NCI-H2081 treated with DMSO at 0.1 percent for 48 hours (cell line): ENCODE measurements at regions not wholly inside any gene's neighbourhood (a gene's known extent, or its start where the extent isn't known, plus 50 kb on each side); places are given as distances from the start of the nearest gene placed in this dataset.

ENCODE experiments used
- DNase-seq: peaks from one replicate; lab custom pipeline; 2025; lab: John Stamatoyannopoulos, UW

DNA sequence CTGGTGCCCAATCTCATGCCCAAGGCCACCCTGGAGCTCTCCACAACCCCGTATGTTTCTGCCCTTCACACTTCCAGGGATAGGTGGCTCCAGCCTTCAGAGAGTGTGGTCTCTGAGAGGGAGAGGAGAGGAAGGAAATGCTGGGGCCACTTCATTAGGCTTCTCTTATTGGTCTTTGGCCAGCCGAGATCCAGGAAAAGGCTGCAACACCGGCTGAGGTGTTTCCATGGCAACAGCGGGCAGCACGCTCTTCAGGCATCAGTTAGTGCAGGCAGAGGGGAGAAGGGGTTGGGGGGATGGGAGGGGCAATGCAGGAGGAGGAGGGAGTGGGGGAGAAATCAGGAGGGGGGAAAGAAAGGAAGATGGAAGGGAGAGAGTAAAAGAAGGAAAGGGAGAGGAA is 275.1 kb upstream of the GJB5 start:
- DNase-seq: no peak

DNA sequence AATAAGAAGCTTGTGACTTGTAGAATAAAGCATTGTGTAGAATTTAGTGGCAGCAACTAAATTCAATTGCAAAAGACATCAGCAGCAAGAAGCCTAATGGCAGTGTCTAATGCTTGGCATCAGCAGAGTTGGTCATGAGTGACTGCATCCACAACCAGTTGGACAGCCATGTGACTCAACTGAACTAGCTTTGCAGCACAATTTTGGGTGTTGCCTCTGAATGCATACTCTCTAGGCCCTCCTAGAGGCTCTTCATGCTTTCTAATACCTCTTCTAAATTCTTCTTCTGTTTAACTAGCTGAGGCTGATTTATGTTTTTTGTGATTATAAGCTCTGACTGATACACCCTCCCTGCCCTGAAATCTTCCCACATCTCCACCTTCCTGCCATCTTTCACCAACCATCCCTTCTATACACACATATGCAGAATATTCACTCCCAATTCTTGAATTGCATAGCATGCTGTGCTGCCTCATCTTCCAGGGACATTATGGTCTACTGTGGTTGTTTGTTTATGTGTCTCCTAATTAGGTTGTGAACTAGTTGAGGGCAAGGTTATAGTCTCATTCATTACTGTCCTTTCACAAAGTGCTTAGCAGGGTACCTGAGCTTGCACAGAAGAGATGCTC is 266.7 kb upstream of the GJB5 start:
- no peak for DNase-seq

DNA sequence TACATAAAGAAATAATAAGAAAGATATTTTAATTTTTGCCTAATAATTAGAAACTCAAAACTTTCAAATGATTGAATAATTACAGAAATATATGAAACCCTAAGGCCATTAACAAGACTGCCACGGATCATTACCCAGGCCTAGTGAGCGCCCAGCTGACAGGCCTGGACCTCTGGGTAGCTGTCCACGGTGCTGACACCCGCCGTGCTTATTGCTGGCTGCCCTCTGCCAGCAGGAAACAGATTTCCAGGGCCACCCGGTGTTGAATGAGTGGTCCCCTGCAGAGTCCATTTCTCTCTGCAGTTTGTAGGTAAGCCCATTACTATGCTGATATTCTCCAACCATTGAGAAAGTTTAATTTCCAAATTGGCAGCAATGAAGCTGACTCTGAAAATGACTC is 254.4 kb upstream of the GJB5 start:
- no peak for DNase-seq

DNA sequence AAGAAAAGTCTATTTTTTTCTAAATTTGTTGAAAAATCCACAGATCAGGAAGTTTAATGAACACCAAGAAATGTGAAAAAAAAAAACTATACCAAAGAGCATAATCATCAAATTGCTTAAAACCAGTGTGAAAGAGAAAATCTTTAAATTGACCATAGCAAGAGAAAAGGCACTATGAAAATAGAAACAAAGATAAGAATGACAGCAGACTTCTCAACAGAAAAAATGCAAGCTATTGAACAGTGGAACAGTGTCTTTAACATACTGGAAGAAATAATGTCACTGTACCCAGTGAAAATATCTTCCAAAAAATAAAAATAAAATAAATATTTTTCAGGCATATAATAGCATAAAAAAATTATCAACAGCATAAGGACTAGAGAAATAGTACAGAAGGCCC is 243.0 kb upstream of the GJB5 start:
- DNase-seq: no peak

DNA sequence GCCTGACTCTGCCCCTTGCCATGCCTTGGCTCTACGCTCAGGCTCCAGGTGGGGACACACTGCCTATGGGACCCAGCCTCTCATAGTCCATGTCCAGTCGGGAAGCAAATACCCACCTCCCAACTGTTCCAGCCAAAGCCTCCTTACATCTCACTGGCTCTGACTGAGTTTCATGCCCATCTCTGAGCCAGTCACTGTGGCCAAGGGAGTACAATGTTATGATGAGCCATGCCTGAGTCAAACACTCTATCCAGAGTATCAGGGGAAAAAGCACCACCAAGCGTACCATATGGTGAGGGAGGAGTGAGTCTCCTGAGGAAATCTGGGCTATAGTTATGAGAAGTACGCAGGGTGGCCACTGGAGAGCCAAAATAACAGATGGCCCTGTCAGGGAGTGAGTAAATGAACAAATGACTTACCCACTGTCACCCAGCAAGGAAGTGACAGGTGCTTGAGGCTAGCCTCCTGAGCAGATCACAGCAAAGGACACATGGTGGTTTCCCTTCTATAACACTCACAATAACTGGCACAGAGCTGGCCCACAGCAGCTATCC is 236.6 kb upstream of the GJB5 start:
- no peak for DNase-seq

DNA sequence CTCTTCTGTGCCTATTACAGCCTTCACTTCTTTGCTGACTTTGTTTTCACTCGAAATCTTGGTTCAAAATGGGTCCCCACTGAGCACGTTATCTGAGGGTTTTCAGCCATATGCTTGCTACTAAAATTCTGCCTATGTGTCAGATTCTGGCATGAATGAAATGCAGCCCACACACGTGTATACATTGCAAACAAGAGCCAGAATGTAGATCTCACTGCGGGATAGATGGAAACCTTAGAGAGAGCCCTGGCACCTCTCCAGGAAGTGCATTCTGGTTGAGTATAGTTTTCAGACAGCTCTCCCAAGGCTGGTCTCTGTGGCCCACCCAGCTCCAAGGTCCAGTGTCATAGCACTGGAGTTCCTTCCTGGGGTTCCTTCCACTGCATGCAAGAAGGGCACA is 234.7 kb upstream of the GJB5 start:
- DNase-seq: no peak

DNA sequence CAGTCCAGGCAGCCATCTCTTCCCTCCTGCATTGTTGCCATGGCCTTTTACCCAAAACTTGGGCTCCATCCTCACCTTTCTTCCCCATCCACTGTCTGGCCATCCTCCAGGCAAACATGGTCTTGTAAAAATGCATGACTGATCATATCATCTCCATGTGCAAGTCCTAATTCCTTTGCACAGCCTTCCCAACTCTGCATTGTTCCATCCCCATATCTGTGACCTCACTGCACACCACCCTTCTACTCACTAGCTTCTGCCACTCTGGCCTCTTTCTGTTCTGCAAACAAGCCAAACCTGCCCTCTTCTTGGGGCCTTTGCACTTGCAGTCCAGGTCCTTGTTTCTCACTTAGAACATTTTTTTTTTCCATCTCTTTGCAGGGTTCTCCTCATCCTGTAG is 230.1 kb upstream of the GJB5 start:
- no peak for DNase-seq

DNA sequence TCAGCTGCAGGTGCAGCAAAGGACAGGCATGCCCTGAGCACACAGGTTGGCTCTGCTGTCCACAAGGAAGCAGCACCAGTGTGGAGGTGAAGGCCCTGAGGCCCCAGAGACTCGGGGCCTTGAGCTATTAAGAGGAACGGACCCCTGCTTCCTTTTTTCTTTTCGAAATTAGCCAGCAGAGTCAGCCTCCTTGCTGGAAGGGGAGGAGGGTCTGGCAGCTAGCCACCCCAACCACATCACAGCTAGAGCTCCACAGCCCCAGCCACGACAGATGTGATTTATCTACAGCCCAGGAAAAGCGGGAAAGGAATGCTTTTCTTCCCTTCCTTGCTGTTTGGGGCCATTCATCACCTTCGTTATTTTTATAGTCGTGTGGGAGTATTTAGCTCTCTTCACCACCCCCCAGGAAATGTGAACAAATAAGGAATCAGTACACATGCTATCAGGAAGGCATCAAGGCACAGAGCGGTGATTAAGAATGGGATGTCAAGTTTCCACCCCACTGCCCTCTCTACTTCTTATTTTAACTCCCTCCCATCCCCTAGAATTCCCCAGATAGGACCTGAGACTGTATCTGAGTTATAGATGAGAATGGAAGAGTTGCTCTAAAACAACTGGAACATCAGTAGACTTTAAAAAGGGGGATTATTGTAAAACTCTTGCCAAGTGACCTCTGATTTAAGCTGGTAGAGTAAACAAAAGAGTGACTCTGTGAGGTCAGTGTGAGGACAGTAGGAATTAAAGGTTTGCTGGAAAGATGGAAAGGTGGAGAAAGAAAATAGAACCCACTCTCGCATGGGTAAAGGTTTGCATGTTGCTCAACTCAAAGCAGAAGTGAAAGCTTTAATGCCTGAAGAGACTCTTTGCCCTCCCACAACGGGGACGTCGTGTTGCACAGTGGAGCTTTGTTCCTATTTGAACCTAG is 224.7 kb upstream of the GJB5 start:
- DNase-seq: no peak

DNA sequence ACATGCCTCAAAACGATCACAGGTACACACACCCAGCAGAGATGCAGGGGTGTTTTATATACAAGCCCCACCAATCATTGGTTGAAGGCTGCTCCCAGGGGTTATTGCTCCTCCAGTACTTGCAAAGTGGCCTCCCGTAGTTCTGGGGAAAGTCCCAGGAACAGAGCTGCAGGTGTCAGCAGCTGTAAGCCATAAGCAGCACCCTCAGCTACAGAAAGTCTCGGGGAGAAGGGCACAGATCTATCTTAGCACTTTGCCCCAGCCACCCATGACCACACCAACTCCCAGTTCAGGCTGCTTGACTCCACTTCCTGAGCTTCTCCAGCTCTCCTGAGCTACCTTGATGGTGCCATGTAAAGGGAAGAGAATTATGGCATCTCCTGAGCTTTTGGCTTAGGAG is 222.7 kb upstream of the GJB5 start:
- no peak for DNase-seq

DNA sequence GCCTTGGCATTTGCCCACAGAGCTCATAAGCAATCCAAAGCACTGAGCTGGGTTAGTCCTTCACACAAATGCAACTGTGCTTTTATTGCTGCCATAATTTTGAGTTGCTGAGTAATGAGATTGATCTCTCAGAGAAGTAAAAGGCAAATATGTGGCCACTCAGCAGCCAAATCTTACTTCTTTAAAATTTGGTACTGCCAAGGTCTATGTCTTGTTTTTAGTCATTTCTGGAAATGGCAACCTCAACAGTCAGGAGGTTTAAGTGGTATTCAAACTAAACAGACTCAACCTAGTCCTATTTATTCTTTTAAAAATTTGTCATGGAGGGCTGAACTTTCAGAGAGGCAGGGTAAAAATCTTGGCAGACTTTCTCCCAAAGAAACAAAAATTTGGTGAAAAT is 216.4 kb upstream of the GJB5 start:
- DNase-seq: no peak

DNA sequence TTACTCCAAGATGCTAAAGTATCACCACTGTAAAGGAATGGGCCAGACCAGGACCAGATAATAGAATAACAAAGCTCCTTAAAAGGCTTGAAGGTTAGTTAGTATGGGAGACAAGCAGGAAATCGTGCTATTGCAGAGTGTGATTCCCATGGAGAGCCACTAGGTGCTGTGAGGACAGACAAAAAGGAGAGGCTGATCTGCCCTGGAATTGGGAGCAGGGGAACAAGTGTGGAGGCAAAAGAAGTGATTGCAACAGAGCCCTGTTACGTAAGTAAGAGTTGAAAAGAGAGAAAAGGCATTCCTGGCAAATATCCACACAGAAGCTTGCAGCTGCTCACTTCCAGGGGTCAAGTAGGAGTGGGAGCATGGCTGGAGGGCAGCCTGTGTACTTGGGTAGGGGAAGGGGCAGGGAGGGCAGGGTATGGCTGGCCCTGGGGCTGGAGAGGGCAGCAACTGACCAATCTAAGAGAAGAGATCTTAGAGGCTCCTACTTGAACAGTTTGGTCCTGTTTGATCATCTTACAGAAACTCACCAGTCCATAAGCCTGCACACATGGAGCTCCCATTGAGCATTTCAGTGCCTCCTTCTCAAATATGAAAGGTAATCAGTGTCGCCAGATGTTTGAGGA is 207.7 kb upstream of the GJB5 start:
- DNase-seq: no peak

DNA sequence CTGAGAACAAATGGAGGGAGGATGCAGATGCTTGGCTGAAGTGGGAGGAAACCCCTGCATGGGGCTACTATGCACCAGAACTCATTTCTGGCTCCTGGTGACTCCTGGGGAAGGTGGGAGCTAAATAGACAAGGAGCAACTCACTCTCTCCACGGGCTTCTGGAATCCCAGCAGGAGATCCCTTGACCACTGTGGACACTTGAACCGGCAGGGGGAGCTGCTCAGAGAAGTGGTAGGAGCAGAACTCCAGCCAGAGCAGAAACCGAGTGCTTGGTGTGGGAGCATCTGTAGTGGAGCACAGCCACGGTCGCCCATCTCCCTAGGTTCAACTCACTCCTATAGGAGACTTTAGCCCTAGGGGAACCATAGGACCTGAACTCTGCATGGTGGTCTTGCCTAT is 205.6 kb upstream of the GJB5 start:
- no peak for DNase-seq

DNA sequence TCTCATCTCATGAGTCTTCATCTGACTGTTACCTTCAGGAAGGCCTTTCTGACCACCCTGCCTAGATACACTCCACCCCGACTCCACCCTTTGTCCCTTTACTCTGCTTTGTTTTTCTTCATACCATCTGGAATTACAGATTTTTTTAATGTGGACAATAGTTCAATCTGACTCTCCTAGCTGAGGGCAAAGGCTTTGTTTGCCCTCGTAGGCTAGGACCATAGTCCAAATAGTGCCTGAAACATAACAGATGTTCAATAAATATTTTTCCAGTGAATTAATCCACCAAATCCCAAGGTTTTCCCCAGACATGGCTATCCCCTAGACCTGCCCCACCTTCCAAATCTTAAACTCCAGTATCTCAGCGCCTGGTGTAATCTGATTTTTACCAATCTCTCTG is 176.5 kb upstream of the GJB5 start:
- DNase-seq: no peak

DNA sequence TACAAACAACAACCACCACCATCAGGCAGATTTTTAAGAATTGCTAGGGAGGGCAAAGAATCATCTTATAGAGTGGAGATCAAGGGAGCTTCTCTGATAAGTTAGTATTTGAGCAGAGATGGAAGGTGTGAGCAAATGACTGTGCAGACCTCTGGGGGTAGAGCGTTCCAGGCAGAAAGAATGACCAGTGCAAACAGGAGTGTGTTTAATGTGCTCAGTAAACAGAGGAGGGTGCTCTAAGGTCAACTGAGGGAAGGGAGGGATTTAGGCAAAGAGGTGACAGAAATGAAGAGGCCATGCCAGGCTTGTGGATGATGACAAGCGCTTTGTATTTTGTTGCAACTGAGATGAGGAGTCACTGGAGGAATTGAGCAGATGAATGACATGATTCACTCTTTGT is 172.5 kb upstream of the GJB5 start:
- no peak for DNase-seq

DNA sequence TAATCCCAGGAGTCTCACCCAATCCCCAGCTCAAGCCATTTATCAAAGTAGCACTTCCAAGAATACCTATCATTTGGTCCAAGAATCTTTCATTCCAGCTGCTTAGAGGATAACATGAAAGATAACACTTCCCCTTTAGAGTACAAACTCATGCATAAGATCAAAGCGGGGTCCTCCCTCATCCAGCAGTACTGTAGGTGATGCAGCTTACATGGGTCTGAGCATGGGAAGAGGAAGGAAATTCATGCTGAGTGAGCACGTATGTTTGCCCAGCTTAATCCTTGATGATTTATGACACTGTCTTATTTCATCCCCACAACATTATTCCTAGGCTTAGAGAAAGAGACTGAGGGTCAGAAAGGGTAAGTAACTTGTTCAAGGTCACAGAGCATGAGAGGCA is 167.1 kb upstream of the GJB5 start:
- no peak for DNase-seq

DNA sequence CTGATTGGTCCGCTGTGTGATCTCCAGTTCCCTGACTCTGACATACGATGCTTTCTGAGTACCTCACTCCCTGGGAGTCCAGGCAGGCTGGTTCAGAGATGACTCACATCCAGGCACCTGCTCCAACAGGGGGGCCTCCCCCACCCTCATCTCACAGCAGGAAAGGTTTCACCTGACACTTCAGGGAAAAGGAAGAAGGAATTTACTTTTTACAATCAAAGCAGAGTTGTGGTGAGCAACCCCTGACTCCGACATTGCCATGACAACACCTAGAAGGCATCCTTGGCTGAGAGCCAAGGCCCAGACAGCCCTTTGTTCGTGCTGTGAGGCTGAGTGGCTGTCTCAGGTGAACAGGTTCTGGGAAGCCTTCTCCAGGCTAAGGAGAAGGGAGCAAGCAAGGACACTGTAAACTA is 164.6 kb upstream of the GJB5 start:
- DNase-seq: peak; percentile 44

DNA sequence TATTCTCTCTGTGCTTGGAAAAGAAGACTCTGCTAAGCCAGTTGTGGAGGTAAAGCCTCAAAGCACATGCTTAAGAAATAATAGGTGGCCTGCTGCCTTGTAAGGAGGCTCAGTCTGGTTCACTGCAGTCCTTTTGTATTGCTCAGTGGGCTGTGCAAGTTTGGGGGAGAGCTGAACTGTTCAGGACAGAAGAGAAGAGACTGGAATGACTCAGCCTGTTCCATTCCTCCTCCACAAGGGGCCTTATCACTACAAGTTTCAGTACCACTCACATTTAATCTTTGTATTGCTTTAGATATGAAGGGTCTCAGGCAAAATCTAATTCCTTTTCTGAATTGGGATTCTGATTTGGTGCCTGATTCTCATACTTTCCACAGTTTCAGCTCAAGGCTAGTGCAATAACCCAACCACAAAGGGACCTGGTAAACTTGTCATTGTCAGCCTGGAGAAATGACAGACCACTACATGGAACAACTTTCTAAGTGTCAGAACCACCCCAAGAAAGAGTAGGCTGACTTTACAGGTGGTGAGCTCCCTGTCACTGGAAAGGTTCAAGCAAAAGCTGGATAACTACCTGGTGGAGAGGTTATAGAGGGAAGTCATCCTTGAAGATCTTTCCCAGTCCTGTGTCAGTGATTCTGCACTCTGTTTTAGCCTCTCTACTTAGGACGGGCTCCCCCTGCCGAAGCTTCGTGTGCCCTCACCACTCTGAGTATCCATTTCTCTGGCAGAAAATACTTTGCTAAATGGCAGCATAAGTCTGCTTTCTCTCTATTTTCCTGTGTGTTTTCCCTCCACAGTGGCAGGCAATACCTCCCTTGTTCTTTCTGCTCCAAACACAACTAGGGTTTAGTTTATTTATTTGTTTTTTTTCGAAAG is 162.9 kb upstream of the GJB5 start:
- no peak for DNase-seq

DNA sequence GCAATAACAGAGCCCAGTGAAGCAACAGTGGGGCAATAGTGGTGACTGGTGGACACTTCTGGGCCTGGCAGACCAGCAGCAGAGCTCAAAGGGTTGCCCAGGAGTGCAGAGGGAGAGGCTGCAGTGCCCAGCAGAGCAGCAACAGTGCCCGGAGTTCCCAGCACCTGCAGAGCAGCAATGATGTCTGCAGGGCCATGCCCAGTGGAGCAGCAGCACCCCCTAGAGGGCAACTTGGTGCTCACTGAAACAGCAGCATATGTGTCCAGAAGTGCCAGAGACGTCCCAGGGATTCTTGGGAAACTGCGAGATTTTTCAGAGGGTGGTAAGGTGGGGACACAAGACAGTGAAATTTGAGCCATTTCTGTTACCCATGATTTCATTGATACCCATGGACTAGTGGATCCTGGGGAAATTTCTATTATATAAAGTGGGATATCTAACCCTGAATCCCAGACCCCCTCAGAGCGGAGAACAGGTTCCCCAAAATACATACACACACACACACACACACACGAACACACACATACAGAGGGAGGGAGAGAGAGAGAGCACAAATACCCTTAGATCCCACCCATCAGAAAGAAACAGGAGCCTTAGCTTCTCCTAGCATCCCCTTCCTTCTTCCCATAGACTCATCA is 156.9 kb upstream of the GJB5 start:
- DNase-seq: peak; percentile 51

DNA sequence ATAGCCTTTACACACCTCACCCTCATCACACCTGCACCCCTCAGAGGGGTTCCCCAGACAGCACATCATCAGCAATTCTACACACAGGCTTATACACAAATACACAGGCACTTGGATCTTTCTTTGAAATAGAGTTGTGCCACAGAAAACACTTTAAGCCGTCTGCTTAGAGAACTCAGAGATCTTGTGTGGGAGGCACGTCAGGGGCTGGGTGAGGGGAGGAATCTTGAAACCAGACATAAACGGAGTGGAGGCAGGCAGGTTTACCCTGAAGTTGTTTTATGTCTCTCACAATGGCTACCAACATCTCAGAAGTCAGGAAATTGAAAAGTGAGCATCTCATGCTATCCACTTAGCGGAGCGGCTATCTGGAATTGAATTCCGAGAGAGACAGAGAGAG is 151.9 kb upstream of the GJB5 start:
- no peak for DNase-seq

DNA sequence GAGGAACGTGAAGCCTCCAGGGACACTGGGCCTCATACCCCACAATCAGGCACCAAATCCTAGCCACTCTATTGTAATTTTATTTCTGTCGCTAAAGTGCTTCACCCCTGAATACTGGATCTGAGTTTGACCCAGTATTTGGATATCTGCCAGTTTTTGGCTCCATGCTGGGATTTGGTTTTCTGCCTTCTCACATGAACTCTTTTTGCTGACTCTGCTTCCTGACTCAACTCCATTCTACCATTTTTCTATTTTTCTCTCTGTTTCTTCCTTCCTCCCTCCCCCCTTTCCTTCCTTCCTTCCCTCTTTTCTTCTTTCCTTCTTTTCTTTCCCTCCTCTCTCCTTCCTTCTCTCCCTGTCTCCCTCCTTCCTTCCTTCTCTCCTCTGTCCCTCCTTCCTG is 151.3 kb upstream of the GJB5 start:
- no peak for DNase-seq

DNA sequence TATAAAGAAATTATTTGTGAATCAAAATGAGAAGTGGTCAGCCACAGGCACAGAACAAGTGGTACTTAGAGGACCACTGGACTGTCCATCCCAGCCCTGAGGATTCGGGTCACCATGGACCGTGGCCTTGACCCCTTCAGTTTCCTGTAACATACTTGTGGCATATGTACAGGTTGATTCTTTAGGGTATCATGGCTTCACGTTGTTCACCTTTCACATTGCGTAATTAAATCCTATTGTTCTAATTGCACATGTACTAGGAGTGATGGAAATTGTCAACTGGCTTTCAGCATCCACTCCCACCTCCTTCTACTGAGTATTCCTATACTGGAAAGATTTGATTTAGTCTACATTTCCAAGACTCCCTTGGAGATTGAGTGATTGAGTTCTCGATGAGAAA is 148.3 kb upstream of the GJB5 start:
- no peak for DNase-seq

DNA sequence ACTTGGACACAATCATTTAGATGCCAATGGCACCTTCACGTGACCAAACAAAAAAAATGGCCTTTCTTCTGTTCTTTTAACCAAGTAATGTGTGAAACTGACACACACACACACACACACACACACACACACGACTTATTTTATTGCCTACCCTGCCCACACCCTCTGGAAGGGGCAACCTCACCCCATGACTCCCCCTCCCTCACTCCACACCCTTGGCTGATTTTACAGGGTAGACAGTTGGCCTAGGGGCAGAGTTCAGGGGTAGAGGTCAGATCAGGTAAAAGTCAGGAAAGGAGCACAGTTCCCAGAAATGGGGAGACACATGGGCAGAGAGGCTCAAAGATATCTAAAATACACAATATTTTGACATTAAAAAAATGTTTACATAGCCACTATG is 144.8 kb upstream of the GJB5 start:
- no peak for DNase-seq
